GM12892 (cell line): ENCODE measurements at regions not wholly inside any gene's neighbourhood (a gene's known extent, or its start where the extent isn't known, plus 50 kb on each side); places are given as distances from the start of the nearest gene placed in this dataset.

ENCODE experiments used
- POLR2A ChIP-seq: IDR thresholded peaks from 2 replicates; pipeline ENCODE4 v1.6.1; 2011; ENCODE audit warnings: low read depth, low read length, control low read depth
- POLR2AphosphoS5 ChIP-seq: IDR thresholded peaks from 2 replicates; pipeline ENCODE4 v1.6.1; 2011; ENCODE audit warnings: low read depth, low read length, control low read depth

GRCh38 chr3:137078040-137078439, 120.3 kb downstream of the IL20RB start:
- TF ChIP-seq POLR2A (no peak), POLR2AphosphoS5 (no peak)
